ENCODE measurements at regions not wholly inside any gene's neighbourhood (a gene's known extent, or its start where the extent isn't known, plus 50 kb on each side); places are given as distances from the start of the nearest gene placed in this dataset.
"Not testable (repeated sequence)": the region's sequence is repeated elsewhere in the genome, so short reads cannot be mapped to it uniquely, and the experiment has no call there.

GRCh38 chr17:20848869-20849443 lies 193.9 kb downstream of the USP22 start:
- not testable (repeated sequence) for DNase-seq

GRCh38 chr17:20851591-20852238 lies 191.1 kb downstream of the USP22 start:
- not testable (repeated sequence) for DNase-seq

GRCh38 chr17:20852239-20852989 lies 190.4 kb downstream of the USP22 start:
- no peak for DNase-seq

GRCh38 chr17:20852990-20853370 lies 189.8 kb downstream of the USP22 start:
- no peak for DNase-seq

GRCh38 chr17:20855910-20856470 lies 186.8 kb downstream of the USP22 start:
- DNase-seq, result not testable (repeated sequence)

GRCh38 chr17:20866444-20867209 lies 176.2 kb downstream of the USP22 start:
- not testable (repeated sequence) for DNase-seq

- not testable (repeated sequence) for DNase-seq
Observed at GRCh38 chr17:20867436-20867937, 175.3 kb downstream of the USP22 start.

GRCh38 chr17:20867938-20868661 lies 174.7 kb downstream of the USP22 start:
- DNase-seq, result not testable (repeated sequence)

GRCh38 chr17:20868662-20869007 lies 174.2 kb downstream of the USP22 start:
- not testable (repeated sequence) for DNase-seq

- DNase-seq, result not testable (repeated sequence)
Observed at GRCh38 chr17:20873173-20873572, 169.6 kb downstream of the USP22 start.

GRCh38 chr17:20873688-20874328 lies 169.0 kb downstream of the USP22 start:
- not testable (repeated sequence) for DNase-seq

- DNase-seq, result not testable (repeated sequence)
Observed at GRCh38 chr17:20877384-20877783, 165.4 kb downstream of the USP22 start.

GRCh38 chr17:20890338-20890737 lies 152.5 kb downstream of the USP22 start:
- no peak for DNase-seq

- DNase-seq, result not testable (repeated sequence)
Observed at GRCh38 chr17:20895426-20895825, 147.4 kb downstream of the USP22 start.

GRCh38 chr17:20896153-20896649 lies 146.6 kb downstream of the USP22 start:
- DNase-seq, result no peak

- DNase-seq, result not testable (repeated sequence)
Observed at GRCh38 chr17:20898726-20899125, 144.1 kb downstream of the USP22 start.

GRCh38 chr17:20902496-20902895 lies 140.3 kb downstream of the USP22 start:
- DNase-seq, result not testable (repeated sequence)

GRCh38 chr17:20903549-20903948 lies 139.3 kb downstream of the USP22 start:
- DNase-seq, result not testable (repeated sequence)

- DNase-seq, result peak; percentile 58
Observed at GRCh38 chr17:20908313-20909267, 134.2 kb downstream of the USP22 start.

GRCh38 chr17:20914658-20915057 lies 128.2 kb downstream of the USP22 start:
- no peak for DNase-seq
